IMR-90 (cell line): ENCODE measurements at regions not wholly inside any gene's neighbourhood (a gene's known extent, or its start where the extent isn't known, plus 50 kb on each side); places are given as distances from the start of the nearest gene placed in this dataset.

Source experiments
- MAFK ChIP-seq: IDR thresholded peaks from 2 replicates; pipeline ENCODE4 v1.6.1; 2012; ENCODE audit warnings: low read depth, low read length, improper control_type of control experiment
- POLR2A ChIP-seq: IDR thresholded peaks from 2 replicates; pipeline ENCODE4 v1.6.1; 2012; ENCODE audit warnings: mild to moderate bottlenecking, low read depth, low read length
- RCOR1 ChIP-seq: IDR thresholded peaks from 2 replicates; pipeline ENCODE4 v1.6.1; 2012; ENCODE audit warnings: mild to moderate bottlenecking, low read length, improper control_type of control experiment; ENCODE audit not compliant: insufficient replicate concordance
- RFX5 ChIP-seq: IDR thresholded peaks from 2 replicates; pipeline ENCODE4 v1.8.0; 2012; ENCODE audit warnings: low read depth, mild to moderate bottlenecking, low read length, moderate library complexity
- TF ChIP-seq, protein P1 (sequence below): conservative IDR thresholded peaks from 2 replicates; pipeline ENCODE4 v1.5.1; 2012; ENCODE audit warnings: mild to moderate bottlenecking, low read depth, low read length, improper control_type of control experiment

DNA sequence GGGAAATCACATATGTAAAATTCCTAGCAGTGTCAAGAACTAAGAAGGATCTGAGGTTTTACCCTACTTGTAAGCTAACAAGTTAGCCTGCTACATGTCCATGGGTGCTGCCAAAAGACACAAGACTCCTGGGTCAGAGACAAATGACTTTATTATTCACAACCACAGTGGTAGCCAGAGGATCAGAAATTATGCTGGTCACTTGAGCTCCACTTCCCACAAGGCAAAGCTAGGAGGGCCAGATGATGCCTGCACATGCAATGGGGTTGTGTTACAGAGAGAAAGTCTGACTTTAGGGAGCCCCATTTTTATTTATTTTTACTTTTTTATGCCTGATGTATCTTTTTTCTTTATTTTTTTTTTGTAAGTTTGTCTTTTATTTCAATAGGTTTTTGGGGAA, 136.8 kb downstream of the S1PR1 start:
- TF ChIP-seq, protein P1, sequence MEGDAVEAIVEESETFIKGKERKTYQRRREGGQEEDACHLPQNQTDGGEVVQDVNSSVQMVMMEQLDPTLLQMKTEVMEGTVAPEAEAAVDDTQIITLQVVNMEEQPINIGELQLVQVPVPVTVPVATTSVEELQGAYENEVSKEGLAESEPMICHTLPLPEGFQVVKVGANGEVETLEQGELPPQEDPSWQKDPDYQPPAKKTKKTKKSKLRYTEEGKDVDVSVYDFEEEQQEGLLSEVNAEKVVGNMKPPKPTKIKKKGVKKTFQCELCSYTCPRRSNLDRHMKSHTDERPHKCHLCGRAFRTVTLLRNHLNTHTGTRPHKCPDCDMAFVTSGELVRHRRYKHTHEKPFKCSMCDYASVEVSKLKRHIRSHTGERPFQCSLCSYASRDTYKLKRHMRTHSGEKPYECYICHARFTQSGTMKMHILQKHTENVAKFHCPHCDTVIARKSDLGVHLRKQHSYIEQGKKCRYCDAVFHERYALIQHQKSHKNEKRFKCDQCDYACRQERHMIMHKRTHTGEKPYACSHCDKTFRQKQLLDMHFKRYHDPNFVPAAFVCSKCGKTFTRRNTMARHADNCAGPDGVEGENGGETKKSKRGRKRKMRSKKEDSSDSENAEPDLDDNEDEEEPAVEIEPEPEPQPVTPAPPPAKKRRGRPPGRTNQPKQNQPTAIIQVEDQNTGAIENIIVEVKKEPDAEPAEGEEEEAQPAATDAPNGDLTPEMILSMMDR: no peak
- TF ChIP-seq MAFK (no peak), RCOR1 (no peak), POLR2A (no peak), RFX5 (no peak)
